Fibroblast of mammary gland (primary cell): ENCODE measurements at regions not wholly inside any gene's neighbourhood (a gene's known extent, or its start where the extent isn't known, plus 50 kb on each side); places are given as distances from the start of the nearest gene placed in this dataset.

ENCODE experiments used
- DNase-seq: peaks from one replicate; pipeline ENCODE4 v3.0.0-alpha.2; 2010; ENCODE audit warnings: low read depth
- H3K4me3 ChIP-seq: 2 replicates; pipeline ENCODE4 v1.5.1; 2011; ENCODE audit warnings: low read depth, mild to moderate bottlenecking, low read length, moderate library complexity; ENCODE audit not compliant: control insufficient read depth
- CTCF ChIP-seq: conservative IDR thresholded peaks from 2 replicates; pipeline ENCODE4 v1.5.1; 2011; ENCODE audit warnings: low read depth, low read length, inconsistent platforms; ENCODE audit not compliant: control insufficient read depth, insufficient read depth

- no peak overlapping the region for H3K4me3 ChIP-seq
- no peak for DNase-seq
- no peak for TF ChIP-seq CTCF
Measured at GRCh38 chr3:26193558-26193957, 403.7 kb downstream of the OXSM start.

- no peak overlapping the region for H3K4me3 ChIP-seq
- DNase-seq = no peak
- TF ChIP-seq CTCF = no peak
Measured at GRCh38 chr3:26196781-26197180, 406.9 kb downstream of the OXSM start.

GRCh38 chr3:26198609-26199008, 408.7 kb downstream of the OXSM start:
- no peak for DNase-seq
- no peak for TF ChIP-seq CTCF
- H3K4me3 ChIP-seq = no peak overlapping the region

GRCh38 chr3:26202169-26202568, 412.3 kb downstream of the OXSM start:
- DNase-seq = no peak
- TF ChIP-seq CTCF = no peak
- no peak overlapping the region for H3K4me3 ChIP-seq

GRCh38 chr3:26205475-26205874, 415.6 kb downstream of the OXSM start:
- TF ChIP-seq CTCF = no peak
- no peak overlapping the region for H3K4me3 ChIP-seq
- no peak for DNase-seq

- TF ChIP-seq CTCF = no peak
- DNase-seq = no peak
- no peak overlapping the region for H3K4me3 ChIP-seq
Measured at GRCh38 chr3:26208201-26208600, 414.4 kb upstream of the LRRC3B start.

GRCh38 chr3:26229801-26230200, 392.8 kb upstream of the LRRC3B start:
- TF ChIP-seq CTCF = no peak
- DNase-seq = no peak
- H3K4me3 ChIP-seq = no peak overlapping the region
